ENCODE measurements at regions not wholly inside any gene's neighbourhood (a gene's known extent, or its start where the extent isn't known, plus 50 kb on each side); places are given as distances from the start of the nearest gene placed in this dataset.

DNA sequence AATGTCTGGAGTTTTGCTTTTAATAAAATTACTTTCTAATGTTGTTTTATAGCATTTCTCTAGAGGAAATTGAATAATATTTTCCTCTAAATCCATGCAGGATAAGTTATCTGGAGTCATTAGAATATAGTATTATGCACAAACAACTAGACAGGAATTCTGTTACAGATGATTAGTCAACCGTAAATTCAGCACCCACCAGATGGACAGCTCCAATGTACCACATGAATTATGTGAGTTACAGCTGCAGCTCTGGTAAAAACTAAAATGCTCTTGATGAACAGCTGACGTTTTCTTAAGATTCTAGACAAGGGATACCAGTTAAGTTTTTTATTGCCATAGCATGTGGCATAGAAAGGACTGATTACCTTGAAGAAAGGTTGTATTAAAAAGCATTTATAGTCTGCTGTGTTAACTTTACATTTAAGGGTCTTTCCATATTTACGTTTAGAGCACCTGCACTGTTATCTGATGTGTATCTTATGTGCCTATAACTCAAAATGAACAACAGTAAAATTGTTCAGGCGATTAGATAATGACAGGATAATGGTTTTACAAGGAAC is 321.4 kb upstream of the LRFN5 start:
- POLR2A ChIA-PET = no interaction called here
- TF ChIP-seq, protein P1, sequence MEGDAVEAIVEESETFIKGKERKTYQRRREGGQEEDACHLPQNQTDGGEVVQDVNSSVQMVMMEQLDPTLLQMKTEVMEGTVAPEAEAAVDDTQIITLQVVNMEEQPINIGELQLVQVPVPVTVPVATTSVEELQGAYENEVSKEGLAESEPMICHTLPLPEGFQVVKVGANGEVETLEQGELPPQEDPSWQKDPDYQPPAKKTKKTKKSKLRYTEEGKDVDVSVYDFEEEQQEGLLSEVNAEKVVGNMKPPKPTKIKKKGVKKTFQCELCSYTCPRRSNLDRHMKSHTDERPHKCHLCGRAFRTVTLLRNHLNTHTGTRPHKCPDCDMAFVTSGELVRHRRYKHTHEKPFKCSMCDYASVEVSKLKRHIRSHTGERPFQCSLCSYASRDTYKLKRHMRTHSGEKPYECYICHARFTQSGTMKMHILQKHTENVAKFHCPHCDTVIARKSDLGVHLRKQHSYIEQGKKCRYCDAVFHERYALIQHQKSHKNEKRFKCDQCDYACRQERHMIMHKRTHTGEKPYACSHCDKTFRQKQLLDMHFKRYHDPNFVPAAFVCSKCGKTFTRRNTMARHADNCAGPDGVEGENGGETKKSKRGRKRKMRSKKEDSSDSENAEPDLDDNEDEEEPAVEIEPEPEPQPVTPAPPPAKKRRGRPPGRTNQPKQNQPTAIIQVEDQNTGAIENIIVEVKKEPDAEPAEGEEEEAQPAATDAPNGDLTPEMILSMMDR (IDR thresholded peaks at IDR 0.05; ENCODE audit: control extremely low read depth, extremely low read depth, low read depth, missing control alignments) = no peak
- CTCF ChIA-PET = no interaction called here
- DNase-seq (ENCODE audit: extremely low spot score) = no peak

- DNase-seq (ENCODE audit: extremely low spot score) = no peak
- POLR2A ChIA-PET = no interaction called here
- TF ChIP-seq, protein P1 (IDR thresholded peaks at IDR 0.05; ENCODE audit: control extremely low read depth, extremely low read depth, low read depth, missing control alignments) = no peak
- CTCF ChIA-PET = no interaction called here
These were observed 325.9 kb upstream of the LRFN5 start for GRCh38 chr14:41280745-41281144.

GRCh38 chr14:41277450-41277849 is 329.2 kb upstream of the LRFN5 start:
- CTCF ChIA-PET = no interaction called here
- TF ChIP-seq, protein P1 (IDR thresholded peaks at IDR 0.05; ENCODE audit: control extremely low read depth, extremely low read depth, low read depth, missing control alignments) = no peak
- POLR2A ChIA-PET = no interaction called here
- no peak for DNase-seq (ENCODE audit: extremely low spot score)

DNA sequence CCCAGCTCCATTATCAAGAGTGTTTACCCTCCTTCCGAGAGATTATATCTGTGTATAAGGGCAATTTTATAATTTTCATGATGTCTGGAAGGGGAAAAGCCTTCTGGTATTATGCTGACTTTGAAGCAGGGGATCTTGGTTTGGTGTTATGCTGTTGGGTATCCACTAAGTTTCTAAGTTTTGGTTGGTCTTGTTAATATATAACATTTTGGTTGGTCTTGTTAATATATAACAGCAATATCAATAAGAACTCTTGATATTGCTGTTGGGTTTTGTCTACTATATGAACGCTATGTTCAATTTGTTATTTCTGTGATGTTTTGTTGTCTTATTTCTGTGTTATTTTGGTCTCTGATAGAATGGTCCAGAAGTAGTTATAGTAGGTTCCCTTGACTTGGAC is 349.2 kb upstream of the LRFN5 start:
- no peak for DNase-seq (ENCODE audit: extremely low spot score)
- ChIA-PET CTCF (no interaction called here), POLR2A (no interaction called here)
- TF ChIP-seq, protein P1 (IDR thresholded peaks at IDR 0.05; ENCODE audit: control extremely low read depth, extremely low read depth, low read depth, missing control alignments) = no peak

DNA sequence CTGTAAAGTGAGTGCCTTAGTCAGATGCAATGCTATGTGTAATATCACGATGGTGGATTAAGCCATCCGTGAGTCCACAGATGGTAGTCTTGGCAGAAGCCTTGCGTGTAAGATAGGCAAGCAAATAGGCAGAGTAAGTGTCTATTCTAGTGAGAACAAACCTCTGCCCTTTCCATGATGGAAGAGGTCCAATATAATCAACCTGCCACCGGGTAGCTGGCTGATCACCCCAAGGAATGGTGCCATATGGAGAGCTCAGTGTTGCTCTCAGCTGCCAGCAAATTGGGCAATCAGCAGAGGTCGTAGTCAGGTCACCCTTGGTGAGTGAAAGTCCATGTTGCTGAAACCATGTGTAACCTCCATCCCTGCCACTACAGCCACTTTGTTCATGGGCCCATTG is 371.2 kb upstream of the LRFN5 start:
- POLR2A ChIA-PET = no interaction called here
- CTCF ChIA-PET = no interaction called here
- DNase-seq (ENCODE audit: extremely low spot score) = no peak
- TF ChIP-seq, protein P1 (IDR thresholded peaks at IDR 0.05; ENCODE audit: control extremely low read depth, extremely low read depth, low read depth, missing control alignments) = no peak

GRCh38 chr14:41230683-41231082 is 376.0 kb upstream of the LRFN5 start:
- TF ChIP-seq, protein P1 (IDR thresholded peaks at IDR 0.05; ENCODE audit: control extremely low read depth, extremely low read depth, low read depth, missing control alignments) = no peak
- ChIA-PET POLR2A (no interaction called here), CTCF (no interaction called here)
- no peak for DNase-seq (ENCODE audit: extremely low spot score)

DNA sequence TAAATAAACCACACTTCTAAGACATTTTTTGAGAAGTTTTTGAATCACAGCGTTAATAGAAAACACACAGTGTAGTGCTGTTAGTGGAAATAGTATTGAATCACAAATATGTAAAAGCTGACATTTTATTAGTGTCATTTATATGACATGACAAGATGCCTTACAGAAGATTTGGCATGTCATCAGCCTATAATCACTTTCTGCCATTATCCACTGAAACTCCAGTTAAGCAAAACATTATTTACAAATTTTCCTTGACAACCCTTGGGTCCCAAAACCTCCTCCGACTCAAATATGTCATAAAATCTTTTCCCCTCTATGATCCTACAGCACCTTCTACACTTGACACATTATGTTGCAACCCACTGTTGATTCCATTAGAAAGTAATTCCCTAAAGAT is 376.9 kb upstream of the LRFN5 start:
- no peak for DNase-seq (ENCODE audit: extremely low spot score)
- CTCF ChIA-PET = no interaction called here
- TF ChIP-seq, protein P1 (IDR thresholded peaks at IDR 0.05; ENCODE audit: control extremely low read depth, extremely low read depth, low read depth, missing control alignments) = no peak
- POLR2A ChIA-PET = no interaction called here
